Thoracic aorta (tissue), 2 donors: ENCODE measurements at regions not wholly inside any gene's neighbourhood (a gene's known extent, or its start where the extent isn't known, plus 50 kb on each side); places are given as distances from the start of the nearest gene placed in this dataset.

Experiments
- ATAC-seq: fragments of 150-250 bp; one replicate; pipeline ENCODE4 v1.8.0; 2017; ENCODE audit warnings: low read depth; ENCODE audit not compliant: insufficient number of reproducible peaks, low FRiP score
- DNase-seq: peaks from one replicate; pipeline ENCODE4 v3.0.0-alpha.2; 2020; ENCODE audit warnings: low spot score
- H3K27ac ChIP-seq, 2 donors: fragments of 200-600 bp; sonication (generic); 1 replicate in 1 of 2; 2 replicates in 1 of 2; pipeline ENCODE4 v1.5.1; 2016; ENCODE audit warnings: mild to moderate bottlenecking in 2 of 2, moderate library complexity in 2 of 2
- H3K27me3 ChIP-seq: fragments of 200-600 bp; sonication (generic); replicated peaks from 2 replicates; pipeline ENCODE4 v1.6.0; 2016; ENCODE audit warnings: mild to moderate bottlenecking; ENCODE audit not compliant: insufficient read depth
- H3K36me3 ChIP-seq: fragments of 200-600 bp; sonication (generic); one replicate; pipeline ENCODE4 v1.5.1; 2016
- H3K4me1 ChIP-seq, 2 donors: fragments of 200-600 bp; sonication (generic); 1 replicate in 1 of 2; 2 replicates in 1 of 2; pipeline versions ENCODE4 v1.5.1 to v1.6.0; 2016; ENCODE audit warnings: low read depth in 2 of 2, mild to moderate bottlenecking in 1 of 2; ENCODE audit not compliant: control insufficient read depth in 1 of 2
- H3K4me3 ChIP-seq: fragments of 200-600 bp; sonication (generic); 2 replicates; pipeline ENCODE4 v1.5.1; 2016; ENCODE audit warnings: mild to moderate bottlenecking
- H3K9me3 ChIP-seq: fragments of 200-600 bp; sonication (generic); 2 replicates; pipeline ENCODE4 v1.5.1; 2016
- CTCF ChIP-seq: fragments of 200-600 bp; sonication (generic); IDR thresholded peaks from one replicate; pipeline ENCODE4 v1.5.1; 2019; ENCODE audit warnings: antibody characterized with exemption

GRCh38 chr10:47095848-47096612 lies 184.8 kb downstream of the PTPN20 start:
- H3K9me3 ChIP-seq = no peaks in the 10 kb centered on the region
- H3K4me3 ChIP-seq = no peak overlapping the region
- ATAC-seq = no peak
- no peaks in the 10 kb centered on the region for H3K27me3 ChIP-seq
- H3K36me3 ChIP-seq = no peaks in the 10 kb centered on the region
- no peak for TF ChIP-seq CTCF
- no peaks in the 10 kb centered on the region for H3K4me1 ChIP-seq
- H3K27ac ChIP-seq = no peak overlapping the region
- no peak for DNase-seq

- Histone ChIP-seq H3K4me3 (no peak overlapping the region), H3K36me3 (no peaks in the 10 kb centered on the region), H3K9me3 (no peaks in the 10 kb centered on the region), H3K4me1 (no peaks in the 10 kb centered on the region), H3K27me3 (no peaks in the 10 kb centered on the region), H3K27ac (no peak overlapping the region)
- DNase-seq (no peak), ATAC-seq (no peak)
- TF ChIP-seq CTCF = no peak
These were observed 187.0 kb downstream of the PTPN20 start for GRCh38 chr10:47098238-47098637.

- Histone ChIP-seq H3K36me3 (no peaks in the 10 kb centered on the region), H3K27me3 (no peaks in the 10 kb centered on the region), H3K4me1 (no peaks in the 10 kb centered on the region), H3K9me3 (no peaks in the 10 kb centered on the region), H3K4me3 (no peak overlapping the region), H3K27ac (no peak overlapping the region)
- DNase-seq = no peak
- no peak for TF ChIP-seq CTCF
- no peak for ATAC-seq
These were observed 187.7 kb downstream of the PTPN20 start for GRCh38 chr10:47098964-47099363.

DNA sequence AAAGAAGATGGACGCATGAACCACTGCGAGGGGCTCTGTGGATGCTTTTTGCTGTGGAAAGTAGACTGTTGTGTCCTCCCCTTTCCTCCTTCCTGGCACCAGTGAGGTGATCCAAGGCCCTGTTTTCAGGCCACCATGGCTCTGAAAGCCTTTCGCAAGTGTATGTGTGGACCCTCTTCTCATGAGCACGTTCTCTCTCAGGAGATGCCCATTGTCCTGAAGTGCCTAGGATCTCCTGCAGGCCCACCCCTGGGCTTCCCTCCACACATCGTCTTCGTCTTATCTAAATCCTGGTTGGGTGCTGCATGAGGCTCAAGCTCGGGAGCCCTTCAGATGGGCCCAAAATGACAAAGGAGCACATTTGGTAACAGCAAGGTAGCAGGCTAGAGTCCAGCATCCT lies 188.2 kb downstream of the PTPN20 start:
- DNase-seq (no peak), ATAC-seq (no peak)
- Histone ChIP-seq H3K27me3 (no peaks in the 10 kb centered on the region), H3K4me1 (peaks cover 0 to under 1% of the 10 kb centered on the region in 2 donors), H3K4me3 (no peak overlapping the region), H3K27ac (no peak overlapping the region), H3K9me3 (no peaks in the 10 kb centered on the region), H3K36me3 (no peaks in the 10 kb centered on the region)
- no peak for TF ChIP-seq CTCF

DNA sequence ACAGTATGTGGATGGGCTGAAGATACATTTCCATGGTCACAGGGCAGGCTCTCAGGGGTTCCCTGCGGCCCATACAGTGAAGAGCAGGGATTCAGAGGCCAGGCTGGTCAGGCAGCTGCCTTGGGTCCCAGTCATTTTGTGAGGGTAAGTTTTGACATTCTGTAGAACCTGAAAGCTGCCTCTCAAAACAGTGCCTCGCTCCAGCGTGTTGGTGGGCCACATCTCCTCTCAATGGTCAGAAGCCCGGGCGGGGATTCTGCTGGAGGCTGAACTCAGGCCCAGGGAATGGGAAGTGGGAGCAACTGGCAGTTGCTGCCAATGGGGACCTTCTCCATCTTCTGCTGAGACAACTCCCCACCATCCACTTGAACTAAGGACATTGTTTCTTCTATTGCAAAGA lies 190.0 kb downstream of the PTPN20 start:
- TF ChIP-seq CTCF = no peak
- Histone ChIP-seq H3K4me3 (no peak overlapping the region), H3K27me3 (no peaks in the 10 kb centered on the region), H3K36me3 (no peaks in the 10 kb centered on the region), H3K9me3 (no peaks in the 10 kb centered on the region), H3K27ac (no peak overlapping the region), H3K4me1 (peaks cover 3 to 12% of the 10 kb centered on the region in 2 donors)
- ATAC-seq (no peak), DNase-seq (no peak)
